ENCODE measurements at regions not wholly inside any gene's neighbourhood (a gene's known extent, or its start where the extent isn't known, plus 50 kb on each side); places are given as distances from the start of the nearest gene placed in this dataset.

- no peak for TF ChIP-seq JUND (IDR thresholded peaks at IDR 0.05; ENCODE audit: low read depth)
- no peak for DNase-seq (ENCODE audit: low read depth in 1 of 2, low spot score in 1 of 2)
- in situ Hi-C loops (cut with HindIII; ENCODE audit: low pct_unique_long_range_greater_than_20kb, low sequenced_read_pairs), result no loop called here
These were observed 1668.1 kb upstream of the AGA start for GRCh38 chr4:179110356-179110755.

- no peak for DNase-seq (ENCODE audit: low read depth in 1 of 2, low spot score in 1 of 2)
- TF ChIP-seq JUND (IDR thresholded peaks at IDR 0.05; ENCODE audit: low read depth), result no peak
- in situ Hi-C loops (cut with HindIII; ENCODE audit: low pct_unique_long_range_greater_than_20kb, low sequenced_read_pairs), result no loop called here
These were observed 1668.6 kb upstream of the AGA start for GRCh38 chr4:179110816-179111215.

GRCh38 chr4:179112441-179113170 lies 1670.4 kb upstream of the AGA start:
- TF ChIP-seq JUND (IDR thresholded peaks at IDR 0.05; ENCODE audit: low read depth), result no peak
- in situ Hi-C loops (cut with HindIII; ENCODE audit: low pct_unique_long_range_greater_than_20kb, low sequenced_read_pairs), result no loop called here
- no peak for DNase-seq (ENCODE audit: low read depth in 1 of 2, low spot score in 1 of 2)

DNA sequence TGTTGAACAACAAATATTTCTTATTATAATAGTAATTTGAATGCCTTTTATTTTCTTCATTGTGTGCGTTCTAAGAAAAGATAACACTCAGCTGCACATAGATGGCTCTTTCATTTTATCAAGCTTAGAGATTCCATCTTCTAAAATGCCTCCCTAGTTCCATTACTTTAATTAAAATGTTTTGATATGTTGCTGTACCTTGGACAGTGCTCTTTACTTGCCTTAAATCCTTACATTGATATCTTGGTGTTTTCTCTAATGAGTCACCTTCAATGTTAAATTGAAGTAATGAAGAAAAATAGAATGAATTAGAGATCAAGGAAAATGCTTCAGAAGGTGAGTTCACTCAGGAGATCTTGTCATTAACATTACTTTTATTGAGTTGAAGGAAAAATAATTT lies 1672.4 kb upstream of the AGA start:
- in situ Hi-C loops (cut with HindIII; ENCODE audit: low pct_unique_long_range_greater_than_20kb, low sequenced_read_pairs), result no loop called here
- TF ChIP-seq JUND (IDR thresholded peaks at IDR 0.05; ENCODE audit: low read depth), result no peak
- no peak for DNase-seq (ENCODE audit: low read depth in 1 of 2, low spot score in 1 of 2)

DNA sequence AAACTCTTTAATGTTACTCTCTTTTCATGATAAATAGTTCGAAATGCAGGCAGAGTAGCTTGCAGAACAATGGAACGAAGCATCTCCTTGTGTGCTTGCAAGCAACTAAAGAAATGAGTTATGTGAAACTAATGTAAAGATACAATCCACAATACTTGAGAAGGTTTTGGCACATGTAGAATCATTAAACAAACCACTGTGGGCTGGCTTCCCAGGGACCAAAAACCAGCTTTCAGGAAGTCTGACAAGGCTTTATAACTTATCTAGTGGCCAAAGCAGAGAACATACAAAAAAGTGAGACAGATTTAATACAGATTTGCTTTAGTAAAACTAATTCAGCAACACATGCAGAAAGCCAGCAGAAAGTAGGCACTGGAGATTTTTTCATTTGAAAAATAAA lies 1673.8 kb upstream of the AGA start:
- no peak for DNase-seq (ENCODE audit: low read depth in 1 of 2, low spot score in 1 of 2)
- TF ChIP-seq JUND (IDR thresholded peaks at IDR 0.05; ENCODE audit: low read depth), result no peak
- in situ Hi-C loops (cut with HindIII; ENCODE audit: low pct_unique_long_range_greater_than_20kb, low sequenced_read_pairs), result no loop called here

DNA sequence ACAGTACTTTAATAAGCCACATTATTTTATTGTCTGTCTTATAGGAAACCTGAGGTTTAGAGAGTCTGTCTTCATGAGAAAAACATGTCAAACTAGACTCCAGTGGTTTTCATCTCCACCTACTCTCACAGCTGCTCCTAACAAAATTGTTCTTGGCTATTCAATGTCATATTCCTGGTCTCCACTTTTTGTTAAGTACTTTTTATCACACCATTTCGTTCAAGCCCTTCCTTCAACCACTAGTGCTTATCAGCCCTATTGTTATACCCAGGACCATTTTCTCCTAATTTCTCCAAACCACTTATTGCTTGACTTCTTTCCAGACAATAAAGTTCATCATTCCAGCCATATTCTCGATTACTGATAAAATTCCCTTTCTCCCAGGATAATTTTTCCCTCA lies 1674.3 kb upstream of the AGA start:
- TF ChIP-seq JUND (IDR thresholded peaks at IDR 0.05; ENCODE audit: low read depth), result no peak
- in situ Hi-C loops (cut with HindIII; ENCODE audit: low pct_unique_long_range_greater_than_20kb, low sequenced_read_pairs), result no loop called here
- DNase-seq (ENCODE audit: low read depth in 1 of 2, low spot score in 1 of 2), result no peak

DNA sequence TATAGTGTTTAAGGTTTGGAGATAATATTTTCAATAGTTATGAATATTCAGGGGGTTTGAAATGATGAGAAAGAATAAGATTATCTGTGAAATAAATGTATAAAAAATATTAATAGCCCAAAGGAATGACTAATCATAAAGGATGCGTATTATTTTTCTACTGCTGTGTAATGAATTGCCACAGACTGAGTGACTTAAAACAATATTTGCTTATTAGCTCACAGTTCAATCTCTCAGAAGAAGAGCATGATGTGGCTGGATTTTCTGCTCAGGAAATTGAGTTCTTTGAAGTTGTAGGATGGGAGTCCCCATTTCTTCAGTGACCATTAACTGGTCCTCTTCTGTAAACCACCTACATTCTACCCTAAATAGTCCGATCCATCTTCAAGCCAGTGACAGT lies 1680.8 kb upstream of the AGA start:
- TF ChIP-seq JUND (IDR thresholded peaks at IDR 0.05; ENCODE audit: low read depth), result no peak
- in situ Hi-C loops (cut with HindIII; ENCODE audit: low pct_unique_long_range_greater_than_20kb, low sequenced_read_pairs), result no loop called here
- DNase-seq (ENCODE audit: low read depth in 1 of 2, low spot score in 1 of 2), result no peak

GRCh38 chr4:179124419-179124818 lies 1682.2 kb upstream of the AGA start:
- in situ Hi-C loops (cut with HindIII; ENCODE audit: low pct_unique_long_range_greater_than_20kb, low sequenced_read_pairs), result no loop called here

DNA sequence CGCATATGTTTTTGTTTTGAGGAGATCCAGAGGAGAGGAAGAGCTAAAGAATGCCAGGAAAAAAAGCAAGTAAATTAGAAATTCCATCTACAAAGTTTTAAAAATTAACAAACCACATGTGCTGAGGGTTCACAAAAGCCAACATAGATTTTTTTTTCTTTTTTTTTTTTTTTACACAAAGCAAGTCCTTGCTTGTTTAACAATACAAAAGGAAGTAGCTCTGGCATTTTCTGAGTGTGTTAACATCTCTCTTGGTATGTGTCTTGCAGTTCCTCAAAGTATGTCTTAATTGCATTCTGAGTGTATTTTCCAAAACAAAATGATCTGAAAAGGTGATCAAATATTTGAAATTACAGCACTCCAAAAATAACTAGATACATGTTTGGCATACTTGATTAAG lies 1682.7 kb upstream of the AGA start:
- peak in 1 of 2 experiments; percentile 33 for DNase-seq (ENCODE audit: low read depth in 1 of 2, low spot score in 1 of 2)
- in situ Hi-C loops (cut with HindIII; ENCODE audit: low pct_unique_long_range_greater_than_20kb, low sequenced_read_pairs), result no loop called here
- no peak for TF ChIP-seq JUND (IDR thresholded peaks at IDR 0.05; ENCODE audit: low read depth)

More at GRCh38 chr4:179124419-179124818, 1682.2 kb upstream of the AGA start:
- no peak for TF ChIP-seq JUND (IDR thresholded peaks at IDR 0.05; ENCODE audit: low read depth)
- DNase-seq (ENCODE audit: low read depth in 1 of 2, low spot score in 1 of 2), result no peak

- in situ Hi-C loops (cut with HindIII; ENCODE audit: low pct_unique_long_range_greater_than_20kb, low sequenced_read_pairs), result no loop called here
- DNase-seq (ENCODE audit: low read depth in 1 of 2, low spot score in 1 of 2), result peak in 1 of 2 experiments; percentile 5
- TF ChIP-seq JUND (IDR thresholded peaks at IDR 0.05; ENCODE audit: low read depth), result no peak
These were observed 1683.6 kb upstream of the AGA start for GRCh38 chr4:179125870-179126269.

DNA sequence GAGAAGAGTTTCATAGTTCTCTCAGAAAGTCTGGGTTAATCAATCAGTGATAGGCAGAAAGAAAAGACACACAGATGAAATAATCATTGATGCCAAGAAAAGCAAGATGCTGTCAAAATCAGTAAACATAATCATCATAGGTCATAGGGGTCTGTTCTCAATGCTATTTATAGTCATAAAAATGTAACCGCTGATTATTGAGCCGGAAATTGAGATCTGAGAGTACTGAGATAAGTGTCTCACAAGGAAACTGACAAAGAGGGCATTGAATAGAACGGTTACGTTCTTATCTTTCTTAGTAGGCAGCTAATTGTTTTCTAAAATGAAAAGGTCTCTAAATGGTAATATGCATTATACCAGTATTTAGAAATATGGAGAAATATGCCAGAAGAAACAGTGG lies 1686.1 kb upstream of the AGA start:
- DNase-seq (ENCODE audit: low read depth in 1 of 2, low spot score in 1 of 2), result no peak
- TF ChIP-seq JUND (IDR thresholded peaks at IDR 0.05; ENCODE audit: low read depth), result no peak
- in situ Hi-C loops (cut with HindIII; ENCODE audit: low pct_unique_long_range_greater_than_20kb, low sequenced_read_pairs), result no loop called here

DNA sequence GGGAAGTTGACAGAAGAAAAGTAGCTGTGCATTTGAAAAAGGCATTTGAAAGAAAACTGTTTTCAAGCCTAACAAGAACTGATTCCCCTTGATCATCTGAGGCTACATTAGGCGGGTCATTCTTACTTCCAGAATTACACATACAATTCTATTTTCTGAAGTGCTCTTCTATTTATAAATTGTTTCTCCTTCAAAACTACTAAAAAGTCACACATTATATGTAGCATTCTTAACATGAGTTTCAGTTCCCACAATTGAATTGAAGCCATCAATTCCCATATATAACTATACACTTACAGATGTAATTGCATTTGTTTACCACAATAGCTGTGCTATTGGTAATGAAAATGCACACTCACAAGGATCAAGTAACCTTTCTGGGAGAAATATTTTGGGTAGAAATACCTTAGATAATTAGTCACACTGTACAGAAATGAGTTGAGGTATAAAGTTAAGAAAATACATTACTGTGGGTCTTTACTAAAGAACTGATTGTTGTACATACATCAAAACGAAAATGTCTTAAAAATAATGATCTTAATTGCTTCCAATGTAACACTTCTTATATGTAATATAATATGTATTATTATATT lies 1688.0 kb upstream of the AGA start:
- in situ Hi-C loops (cut with HindIII; ENCODE audit: low pct_unique_long_range_greater_than_20kb, low sequenced_read_pairs), result no loop called here
- no peak for TF ChIP-seq JUND (IDR thresholded peaks at IDR 0.05; ENCODE audit: low read depth)
- no peak for DNase-seq (ENCODE audit: low read depth in 1 of 2, low spot score in 1 of 2)

DNA sequence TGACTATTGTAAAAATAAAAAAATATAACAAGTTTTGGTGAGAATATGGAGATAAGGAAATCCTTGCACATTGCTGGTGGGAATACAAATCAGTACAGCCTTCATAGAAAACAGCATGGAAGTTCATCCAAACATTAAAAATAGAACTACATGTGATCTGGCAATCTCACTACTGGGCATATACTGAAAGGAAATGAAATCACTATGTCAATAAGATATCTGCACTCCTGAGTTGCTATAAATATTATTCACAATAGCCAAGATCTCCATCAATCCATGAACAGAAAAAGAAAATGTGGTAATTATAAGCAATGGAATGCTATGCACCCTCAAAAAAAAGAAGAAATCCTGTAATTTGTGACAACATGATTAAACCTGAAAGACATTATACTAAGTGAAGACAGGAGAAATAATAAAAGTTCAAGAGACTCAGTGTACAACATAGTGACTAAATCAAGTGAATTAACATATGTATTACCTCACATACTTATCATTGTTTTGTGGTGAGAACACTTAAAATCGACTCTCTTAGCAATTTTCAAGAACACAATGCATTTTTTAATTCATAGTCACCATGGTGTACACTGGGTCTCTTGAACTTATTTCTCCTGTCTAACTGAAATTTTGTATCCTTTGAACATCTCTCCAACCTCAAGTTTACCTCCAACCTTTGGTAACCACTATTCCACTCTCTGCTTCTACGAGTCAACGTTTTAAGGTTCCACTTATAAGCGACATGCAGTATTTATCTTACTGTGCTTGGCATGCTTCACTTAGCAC lies 1703.7 kb upstream of the AGA start:
- in situ Hi-C loops (cut with HindIII; ENCODE audit: low pct_unique_long_range_greater_than_20kb, low sequenced_read_pairs), result no loop called here
- TF ChIP-seq JUND (IDR thresholded peaks at IDR 0.05; ENCODE audit: low read depth), result no peak

More for the DNA sequence above, 1703.7 kb upstream of the AGA start:
- no peak for DNase-seq (ENCODE audit: low read depth in 1 of 2, low spot score in 1 of 2)
